NCI-H1092 treated with DMSO at 0.1 percent for 48 hours (cell line): ENCODE measurements at regions not wholly inside any gene's neighbourhood (a gene's known extent, or its start where the extent isn't known, plus 50 kb on each side); places are given as distances from the start of the nearest gene placed in this dataset.

Experiments
- DNase-seq: peaks from one replicate; lab custom pipeline; 2025; lab: John Stamatoyannopoulos, UW

DNA sequence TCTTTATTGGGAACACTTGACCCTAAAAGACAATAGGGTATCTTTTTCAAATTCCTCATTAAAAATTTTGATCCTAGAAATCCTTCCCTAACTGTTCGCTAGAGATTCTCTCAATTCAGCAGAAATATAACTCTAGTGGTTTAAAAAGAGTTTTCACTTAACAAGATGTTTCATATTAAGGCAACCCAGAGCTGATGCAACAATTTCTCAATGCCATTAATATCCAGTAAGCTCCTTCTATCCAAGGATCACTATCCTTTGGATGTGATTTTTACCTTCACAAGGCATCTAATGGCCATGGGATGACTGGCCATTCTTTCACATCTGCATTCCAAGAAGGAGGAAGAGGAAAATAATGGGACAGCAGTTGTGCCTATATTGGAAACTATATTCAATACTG is 183.4 kb downstream of the ANKRD50 start:
- DNase-seq, result no peak

GRCh38 chr4:124530464-124531077 is 182.0 kb downstream of the ANKRD50 start:
- no peak for DNase-seq

DNA sequence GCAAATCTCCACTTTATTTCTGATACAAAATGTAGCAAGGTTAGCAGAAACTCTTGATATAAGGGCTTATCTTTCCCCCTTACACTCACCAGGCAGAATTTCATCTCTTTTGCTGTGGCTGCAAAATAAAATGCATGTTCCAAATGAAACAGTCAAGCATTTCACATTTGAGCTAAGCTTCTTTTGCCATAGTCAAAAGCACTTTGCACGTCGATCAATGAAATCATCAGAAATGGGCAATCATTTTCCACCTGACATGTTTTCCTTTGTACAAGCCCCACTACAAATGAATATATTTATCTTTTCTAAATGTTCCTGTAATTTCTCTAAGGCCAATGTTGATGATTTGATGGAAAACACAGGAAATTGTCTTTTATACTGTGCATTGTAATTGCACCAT is 178.4 kb downstream of the ANKRD50 start:
- no peak for DNase-seq

GRCh38 chr4:124535003-124535402 is 177.5 kb downstream of the ANKRD50 start:
- no peak for DNase-seq

DNA sequence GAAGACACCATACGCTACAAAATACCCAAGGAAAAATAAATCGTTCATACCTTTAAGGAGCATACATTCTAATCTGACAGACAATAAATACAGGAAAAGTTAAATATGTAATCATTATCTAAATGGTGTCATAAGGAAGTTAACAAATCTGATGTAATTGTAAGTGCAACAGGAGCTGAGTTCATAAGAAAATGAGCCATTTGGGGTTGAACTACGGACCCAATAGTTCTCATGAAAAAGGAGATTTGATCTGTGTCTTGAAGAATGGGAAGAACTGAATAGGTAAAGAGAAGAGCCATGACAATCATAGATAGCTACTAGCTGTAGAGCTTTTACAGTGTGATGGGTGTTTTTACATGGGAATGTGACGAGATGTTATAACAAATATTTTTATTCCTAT is 175.6 kb downstream of the ANKRD50 start:
- DNase-seq, result no peak

- no peak for DNase-seq
Observed at GRCh38 chr4:124537971-124538370, 174.6 kb downstream of the ANKRD50 start.

DNA sequence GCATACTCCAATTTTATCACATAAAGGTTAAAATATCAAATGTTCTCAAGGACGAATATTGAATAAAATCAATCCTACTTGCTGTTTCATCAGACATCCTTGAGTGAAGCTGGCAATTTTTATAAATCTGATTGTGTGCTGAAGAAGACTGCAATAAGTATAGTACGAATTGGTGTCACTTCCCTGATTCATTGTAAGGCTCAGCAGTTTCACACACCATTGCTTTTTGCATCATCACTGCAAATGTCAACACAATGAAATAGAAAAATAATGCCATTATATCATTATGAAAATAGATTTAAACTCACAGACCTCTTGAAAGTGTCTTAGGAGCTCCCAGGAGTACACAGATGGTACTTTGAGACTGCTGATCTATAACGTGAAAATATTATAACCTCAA is 172.5 kb downstream of the ANKRD50 start:
- no peak for DNase-seq

- no peak for DNase-seq
Observed at GRCh38 chr4:124541652-124542420, 170.7 kb downstream of the ANKRD50 start.

DNA sequence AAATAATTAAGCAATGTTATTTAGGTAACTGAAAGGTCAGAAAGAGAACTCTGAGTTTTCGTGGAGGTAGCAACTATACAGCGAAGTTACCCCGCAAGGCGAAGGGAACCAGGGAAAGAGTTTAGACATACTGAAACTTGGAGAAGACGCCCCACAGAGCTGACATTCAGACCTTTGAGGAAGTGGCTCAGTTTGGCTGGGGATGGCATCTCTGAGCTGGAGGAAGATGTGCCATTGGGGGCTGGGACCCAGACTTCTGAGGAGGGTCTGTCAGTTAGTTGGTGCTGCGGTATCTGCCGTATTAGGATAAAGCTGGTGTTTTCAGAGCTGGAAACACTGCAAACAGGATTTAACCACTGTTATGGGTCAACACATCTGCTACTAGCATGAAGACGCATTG is 156.6 kb downstream of the ANKRD50 start:
- no peak for DNase-seq

DNA sequence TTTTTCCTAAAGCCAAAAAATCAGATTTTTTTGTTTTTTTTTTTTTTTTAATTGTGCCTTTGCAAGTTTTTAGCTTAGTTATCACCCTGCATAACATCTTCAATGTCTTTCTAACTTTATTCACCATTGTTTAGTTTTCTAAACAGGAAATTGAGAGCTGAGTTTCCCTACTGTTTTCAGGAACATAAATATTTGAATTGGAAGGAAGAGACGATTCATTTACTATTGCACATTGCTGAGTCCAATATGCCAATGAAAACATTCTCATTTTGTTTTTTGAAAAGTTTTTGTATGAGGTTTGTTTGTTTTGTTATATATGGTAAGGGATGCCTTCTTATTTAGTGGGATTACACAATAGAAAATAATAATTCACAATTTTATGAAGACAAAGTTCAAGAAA is 148.4 kb downstream of the ANKRD50 start:
- DNase-seq, result no peak

GRCh38 chr4:124565371-124565770 is 147.2 kb downstream of the ANKRD50 start:
- DNase-seq, result no peak

DNA sequence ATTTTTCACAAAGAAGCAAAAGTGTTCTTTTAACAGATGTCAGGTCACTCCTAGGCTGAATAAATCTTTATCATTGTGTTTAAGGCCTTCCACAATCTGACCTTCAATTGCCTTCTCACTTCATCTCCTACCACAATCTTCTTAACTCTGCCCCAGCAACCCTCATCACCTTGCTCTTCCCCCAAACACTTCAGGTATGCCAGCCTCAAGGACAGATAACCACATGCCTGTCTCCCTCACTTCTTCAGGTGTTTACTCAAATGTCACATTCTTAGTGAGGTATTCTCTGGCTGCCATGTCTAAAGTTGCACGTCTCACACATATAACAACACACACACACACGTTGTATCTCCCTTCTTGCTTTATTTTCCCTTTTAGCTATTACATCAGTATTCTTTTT is 146.5 kb downstream of the ANKRD50 start:
- no peak for DNase-seq

GRCh38 chr4:124573056-124573455 is 139.5 kb downstream of the ANKRD50 start:
- DNase-seq, result no peak

DNA sequence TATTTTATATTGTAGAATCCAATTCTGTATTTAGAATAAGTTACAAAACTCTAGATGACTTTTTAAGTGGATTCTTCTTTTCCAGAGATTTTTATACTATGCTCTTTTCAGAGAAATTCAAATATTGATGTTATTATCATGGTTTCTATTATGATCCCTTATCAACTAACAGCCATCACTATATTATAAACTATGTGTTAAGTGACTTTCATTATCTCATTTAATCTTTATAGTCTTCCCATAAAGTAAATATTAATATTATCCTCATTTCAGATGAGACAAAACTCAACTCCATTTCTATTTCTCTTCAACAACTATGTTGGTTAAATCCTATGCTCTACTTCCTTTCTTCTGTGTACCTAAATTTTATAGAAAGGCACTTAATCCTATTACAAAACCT is 132.6 kb downstream of the ANKRD50 start:
- no peak for DNase-seq

- no peak for DNase-seq
Observed at GRCh38 chr4:124583797-124584196, 128.7 kb downstream of the ANKRD50 start.

- no peak for DNase-seq
Observed at GRCh38 chr4:124589786-124590185, 122.7 kb downstream of the ANKRD50 start.

GRCh38 chr4:124590480-124590879 is 122.1 kb downstream of the ANKRD50 start:
- no peak for DNase-seq

GRCh38 chr4:124591637-124592036 is 120.9 kb downstream of the ANKRD50 start:
- DNase-seq, result no peak

DNA sequence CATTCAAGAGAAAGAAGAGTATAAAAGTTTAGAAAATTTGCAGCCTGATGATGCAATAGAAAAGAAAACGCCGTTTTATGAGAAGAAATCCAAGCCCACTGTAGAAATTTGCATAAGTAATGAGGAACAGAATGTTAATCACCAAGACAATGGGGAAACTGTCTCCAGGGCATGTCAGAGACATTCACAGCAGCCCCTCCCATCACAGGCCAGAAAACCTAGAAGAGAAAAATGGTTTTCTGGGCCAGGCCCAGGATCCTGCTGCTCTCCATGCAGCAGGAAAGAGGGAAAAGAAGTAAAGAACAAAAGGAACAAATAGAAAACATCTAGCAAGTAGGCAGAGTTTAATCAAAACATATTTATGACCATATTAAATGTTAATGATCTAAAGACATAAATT is 119.0 kb downstream of the ANKRD50 start:
- no peak for DNase-seq

DNA sequence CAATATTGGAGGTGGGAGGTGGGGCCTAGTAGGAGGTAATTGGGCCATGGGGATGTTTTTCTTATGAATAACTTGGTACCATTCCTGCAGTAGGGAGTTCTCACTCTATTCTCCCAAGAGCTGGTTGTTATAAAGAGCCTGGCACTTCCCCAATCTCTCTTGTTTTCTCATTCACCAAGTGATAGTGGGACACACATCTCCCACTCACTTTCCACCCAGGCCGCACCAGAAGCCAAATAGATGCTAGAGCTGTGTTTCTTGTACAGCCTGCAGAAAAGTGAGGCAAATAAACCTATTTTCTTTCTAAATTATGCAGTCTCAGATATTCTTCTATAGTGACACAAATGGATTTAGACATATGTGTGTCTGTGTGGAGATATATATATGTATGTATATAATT is 117.6 kb downstream of the ANKRD50 start:
- DNase-seq, result no peak

DNA sequence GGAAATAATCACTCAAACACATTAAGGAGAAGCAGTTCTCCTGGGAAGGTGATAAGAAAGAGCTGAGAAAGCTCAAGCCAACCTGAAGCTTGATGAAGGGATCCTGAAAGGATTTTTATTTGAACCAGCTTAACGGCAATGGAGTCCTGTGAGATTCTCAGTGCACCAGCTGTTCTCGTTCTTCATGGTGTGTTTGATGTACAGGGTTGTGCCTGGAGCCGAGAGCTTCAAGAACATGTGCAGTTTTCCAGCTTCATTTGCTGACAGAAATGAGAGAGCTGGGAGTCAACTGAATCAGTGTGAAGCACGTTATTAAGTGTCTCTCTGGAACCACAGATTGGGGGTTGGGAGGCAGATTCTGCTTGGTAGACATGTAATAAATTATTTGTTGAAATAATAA is 115.7 kb downstream of the ANKRD50 start:
- no peak for DNase-seq

DNA sequence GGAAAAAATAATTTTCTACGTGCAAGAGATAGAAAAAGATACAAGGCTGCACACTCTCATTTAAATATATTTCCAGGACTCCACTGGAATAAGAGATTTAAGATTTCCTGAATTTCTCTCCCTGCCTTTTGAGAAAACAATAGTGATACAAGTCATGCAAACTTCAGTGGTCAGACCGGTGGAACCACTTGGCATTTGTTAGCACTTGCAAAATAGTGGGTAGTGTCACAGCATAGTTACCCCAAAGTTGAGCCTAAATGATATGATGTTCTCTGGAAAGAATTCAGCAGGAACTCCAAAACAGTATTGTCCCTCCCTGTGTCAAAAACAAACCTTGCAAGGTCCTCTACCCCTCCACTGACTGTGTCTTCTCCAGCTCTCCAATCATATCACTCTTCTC is 102.3 kb downstream of the ANKRD50 start:
- no peak for DNase-seq
